ENCODE measurements at regions not wholly inside any gene's neighbourhood (a gene's known extent, or its start where the extent isn't known, plus 50 kb on each side); places are given as distances from the start of the nearest gene placed in this dataset.

DNA sequence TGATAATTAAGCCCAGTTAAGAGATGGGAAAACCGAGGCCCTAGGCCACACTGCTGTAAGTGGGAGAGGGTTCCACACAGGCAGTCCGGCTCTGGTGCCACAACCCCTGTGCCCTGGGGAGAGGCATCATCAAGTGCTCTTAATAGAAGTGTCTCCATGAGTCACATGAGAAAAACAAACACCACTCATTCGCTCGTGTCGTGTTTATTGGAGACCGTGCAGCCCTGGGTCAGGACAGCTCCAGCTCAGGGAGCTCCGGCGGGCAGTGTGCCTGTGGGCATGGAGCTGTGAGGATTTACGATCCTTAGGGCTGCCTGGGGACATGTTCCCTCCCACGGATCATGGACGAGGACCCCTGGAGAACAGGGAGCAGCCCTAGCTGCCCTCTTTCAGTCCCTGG is 658.5 kb downstream of the AJAP1 start:
- no peaks in the 10 kb centered on the region for H3K36me3 ChIP-seq
- ATAC-seq = no peak
- H3K4me3 ChIP-seq = no peak overlapping the region
- H3K27me3 ChIP-seq = no peaks in the 10 kb centered on the region
- H3K9me3 ChIP-seq = no peaks in the 10 kb centered on the region
- H3K27ac ChIP-seq = no peak overlapping the region
- no peaks in the 10 kb centered on the region for H3K4me1 ChIP-seq
- intact Hi-C loops (cut with DNase I) = no loop called here
- no peak for DNase-seq
- TF ChIP-seq, protein P1, sequence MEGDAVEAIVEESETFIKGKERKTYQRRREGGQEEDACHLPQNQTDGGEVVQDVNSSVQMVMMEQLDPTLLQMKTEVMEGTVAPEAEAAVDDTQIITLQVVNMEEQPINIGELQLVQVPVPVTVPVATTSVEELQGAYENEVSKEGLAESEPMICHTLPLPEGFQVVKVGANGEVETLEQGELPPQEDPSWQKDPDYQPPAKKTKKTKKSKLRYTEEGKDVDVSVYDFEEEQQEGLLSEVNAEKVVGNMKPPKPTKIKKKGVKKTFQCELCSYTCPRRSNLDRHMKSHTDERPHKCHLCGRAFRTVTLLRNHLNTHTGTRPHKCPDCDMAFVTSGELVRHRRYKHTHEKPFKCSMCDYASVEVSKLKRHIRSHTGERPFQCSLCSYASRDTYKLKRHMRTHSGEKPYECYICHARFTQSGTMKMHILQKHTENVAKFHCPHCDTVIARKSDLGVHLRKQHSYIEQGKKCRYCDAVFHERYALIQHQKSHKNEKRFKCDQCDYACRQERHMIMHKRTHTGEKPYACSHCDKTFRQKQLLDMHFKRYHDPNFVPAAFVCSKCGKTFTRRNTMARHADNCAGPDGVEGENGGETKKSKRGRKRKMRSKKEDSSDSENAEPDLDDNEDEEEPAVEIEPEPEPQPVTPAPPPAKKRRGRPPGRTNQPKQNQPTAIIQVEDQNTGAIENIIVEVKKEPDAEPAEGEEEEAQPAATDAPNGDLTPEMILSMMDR (IDR thresholded peaks at IDR 0.05) = no peak
- no peak for TF ChIP-seq POLR2A (IDR thresholded peaks at IDR 0.05)
- WGBS (ENCODE audit: insufficient coverage, low coverage, low lambda C conversion rate, missing lambda C conversion rate) = 39% methylated on average over 5 of the region's 11 CpGs

DNA sequence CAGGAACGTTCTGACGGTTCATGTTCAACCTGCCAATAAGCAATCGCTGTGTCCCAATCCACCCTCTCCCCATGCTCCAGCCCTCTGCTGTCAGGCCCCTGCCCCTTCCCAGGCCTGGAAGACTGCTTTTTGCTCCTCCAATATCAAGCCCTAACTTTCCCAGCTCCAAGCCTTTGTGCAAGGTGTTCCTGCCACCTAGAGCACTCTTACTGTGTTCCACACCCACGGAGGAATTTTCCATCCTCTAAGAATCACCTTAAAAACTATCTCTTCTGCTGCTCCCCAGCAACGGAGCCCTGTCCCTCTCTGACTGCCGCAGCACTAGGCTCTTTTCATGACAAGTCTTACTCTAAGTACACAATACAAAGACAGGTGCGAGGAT is 657.9 kb downstream of the AJAP1 start:
- Histone ChIP-seq H3K36me3 (no peaks in the 10 kb centered on the region), H3K4me3 (no peak overlapping the region), H3K9me3 (no peaks in the 10 kb centered on the region), H3K27ac (no peak overlapping the region), H3K27me3 (no peaks in the 10 kb centered on the region), H3K4me1 (no peaks in the 10 kb centered on the region)
- DNase-seq (no peak), ATAC-seq (no peak)
- no peak for TF ChIP-seq POLR2A (IDR thresholded peaks at IDR 0.05)
- TF ChIP-seq, protein P1 (IDR thresholded peaks at IDR 0.05) = no peak
- 59% methylated on average over 7 of the region's 7 CpGs for WGBS (ENCODE audit: insufficient coverage, low coverage, low lambda C conversion rate, missing lambda C conversion rate)
- intact Hi-C loops (cut with DNase I) = no loop called here

DNA sequence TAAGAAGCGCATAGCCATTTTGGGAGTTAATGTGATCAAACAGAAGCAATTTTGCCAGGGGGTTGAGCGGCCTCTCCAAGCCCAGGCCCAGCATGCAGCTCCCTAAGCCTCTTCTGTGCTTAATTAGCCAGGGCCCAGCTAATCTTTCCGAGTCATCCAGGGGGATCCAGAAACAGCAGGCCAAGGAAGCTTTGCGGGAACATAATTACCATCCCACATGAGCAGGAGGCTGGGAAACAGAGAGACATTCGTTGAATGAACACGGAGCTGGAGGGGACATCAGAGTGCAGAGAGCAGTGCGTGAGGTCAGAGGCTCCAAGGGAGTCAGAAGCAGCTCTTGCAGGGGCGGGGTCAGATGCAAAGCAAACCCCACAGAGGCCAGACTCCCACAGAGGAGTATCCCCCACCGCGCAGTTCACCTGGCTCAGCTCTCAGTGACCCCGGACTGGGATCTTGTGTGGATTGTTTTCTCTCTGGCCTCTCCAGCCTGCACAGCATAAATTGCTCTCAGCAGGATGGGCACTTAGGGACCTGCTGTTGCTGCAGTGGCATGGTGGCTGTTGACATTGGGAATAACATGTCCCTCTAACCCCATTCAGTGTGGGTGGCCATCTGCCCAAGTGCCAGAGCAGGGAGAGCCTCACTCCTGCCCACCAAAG is 657.4 kb downstream of the AJAP1 start:
- Histone ChIP-seq H3K4me3 (no peak overlapping the region), H3K36me3 (no peaks in the 10 kb centered on the region), H3K27ac (no peak overlapping the region), H3K27me3 (no peaks in the 10 kb centered on the region), H3K4me1 (no peaks in the 10 kb centered on the region), H3K9me3 (no peaks in the 10 kb centered on the region)
- DNase-seq = no peak
- no peak for ATAC-seq
- no peak for TF ChIP-seq POLR2A (IDR thresholded peaks at IDR 0.05)
- TF ChIP-seq, protein P1 (IDR thresholded peaks at IDR 0.05) = no peak
- intact Hi-C loops (cut with DNase I) = no loop called here
- WGBS (ENCODE audit: insufficient coverage, low coverage, low lambda C conversion rate, missing lambda C conversion rate) = 63% methylated on average over 7 of the region's 11 CpGs

DNA sequence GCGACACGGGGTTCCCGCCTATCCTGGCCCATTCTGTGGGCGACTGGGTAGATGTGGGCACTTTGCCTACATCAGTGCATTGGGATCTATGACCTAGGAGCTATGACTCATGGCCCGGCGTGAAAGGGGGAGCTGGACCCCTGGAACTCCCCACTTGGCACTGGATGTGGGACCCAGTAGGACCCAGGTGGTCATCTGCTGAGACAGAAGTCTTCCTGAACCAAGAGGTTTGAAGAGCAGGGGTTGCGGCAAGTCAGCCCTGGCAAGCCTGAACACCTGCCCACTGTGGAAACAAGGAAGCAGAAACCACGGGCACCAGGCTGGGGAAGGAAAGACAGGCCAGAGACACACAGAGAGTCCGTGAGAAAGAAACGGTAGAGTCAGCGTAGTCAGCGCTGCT is 656.7 kb downstream of the AJAP1 start:
- H3K4me3 ChIP-seq = no peak overlapping the region
- intact Hi-C loops (cut with DNase I) = no loop called here
- ATAC-seq (no peak), DNase-seq (no peak)
- H3K36me3 ChIP-seq = no peaks in the 10 kb centered on the region
- no peak overlapping the region for H3K27ac ChIP-seq
- 67% methylated on average over 8 of the region's 12 CpGs for WGBS (ENCODE audit: insufficient coverage, low coverage, low lambda C conversion rate, missing lambda C conversion rate)
- no peaks in the 10 kb centered on the region for H3K9me3 ChIP-seq
- H3K27me3 ChIP-seq = no peaks in the 10 kb centered on the region
- H3K4me1 ChIP-seq = no peaks in the 10 kb centered on the region
- TF ChIP-seq POLR2A (IDR thresholded peaks at IDR 0.05) = no peak
- TF ChIP-seq, protein P1 (IDR thresholded peaks at IDR 0.05) = no peak

DNA sequence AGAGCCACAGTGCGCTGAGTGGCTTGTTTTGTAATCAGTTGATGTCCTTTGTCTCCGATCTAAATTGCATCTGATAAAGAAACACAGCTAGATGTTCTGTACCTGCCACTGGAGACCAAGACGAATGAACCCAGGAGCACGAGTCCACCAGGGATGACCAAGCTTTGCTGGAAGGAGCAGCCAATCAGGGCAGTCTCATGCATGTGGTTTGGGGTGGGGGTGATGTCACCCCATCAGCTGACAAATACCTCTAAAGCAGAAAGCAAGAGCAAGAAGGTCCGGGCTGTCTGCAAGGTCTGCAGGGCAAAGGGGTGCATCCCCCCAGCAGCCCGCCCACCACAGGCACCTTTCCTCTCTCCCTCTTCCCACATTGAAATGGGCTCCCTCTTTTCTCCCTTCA is 653.8 kb downstream of the AJAP1 start:
- 41% methylated on average over 6 of the region's 6 CpGs for WGBS (ENCODE audit: insufficient coverage, low coverage, low lambda C conversion rate, missing lambda C conversion rate)
- Histone ChIP-seq H3K36me3 (no peaks in the 10 kb centered on the region), H3K9me3 (no peaks in the 10 kb centered on the region), H3K27ac (no peak overlapping the region), H3K27me3 (no peaks in the 10 kb centered on the region), H3K4me3 (no peak overlapping the region), H3K4me1 (no peaks in the 10 kb centered on the region)
- intact Hi-C loops (cut with DNase I) = no loop called here
- TF ChIP-seq POLR2A (IDR thresholded peaks at IDR 0.05) = no peak
- TF ChIP-seq, protein P1 (IDR thresholded peaks at IDR 0.05) = no peak
- DNase-seq (no peak), ATAC-seq (no peak)

All from right lobe of liver (tissue), 6 donors.